ENCODE measurements at regions not wholly inside any gene's neighbourhood (a gene's known extent, or its start where the extent isn't known, plus 50 kb on each side); places are given as distances from the start of the nearest gene placed in this dataset.

DNA sequence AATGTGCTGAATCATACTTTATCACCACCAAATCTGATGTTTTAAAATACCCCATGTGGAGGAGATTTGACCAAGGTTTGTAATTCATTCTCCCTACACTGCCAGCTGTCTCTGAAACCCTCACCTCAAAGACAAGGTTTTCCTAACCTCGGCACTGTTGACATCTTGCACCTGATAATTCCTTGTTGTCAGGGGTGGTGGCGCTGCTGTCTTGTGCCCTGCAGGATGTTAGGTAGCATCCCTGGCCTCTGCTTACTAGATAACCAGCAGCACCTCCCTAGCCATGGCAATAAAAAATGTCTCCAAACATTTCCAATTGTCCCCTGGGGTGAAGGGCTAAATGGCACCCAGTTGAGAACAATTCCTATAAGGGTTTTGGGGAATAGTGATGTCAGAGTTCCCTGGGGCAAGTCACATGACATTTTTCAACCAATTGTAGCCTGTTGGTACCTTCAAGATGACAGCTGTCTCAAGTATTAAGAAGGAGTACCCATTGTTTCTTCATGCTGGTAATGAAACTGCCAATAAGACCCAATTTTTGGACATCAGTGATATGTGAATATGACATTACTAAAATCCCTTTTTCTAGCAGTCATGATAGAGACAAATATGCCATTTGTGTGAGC, 160.6 kb upstream of the PLCXD3 start:
- no peak for DNase-seq (ENCODE audit: low read depth, low spot score)

DNA sequence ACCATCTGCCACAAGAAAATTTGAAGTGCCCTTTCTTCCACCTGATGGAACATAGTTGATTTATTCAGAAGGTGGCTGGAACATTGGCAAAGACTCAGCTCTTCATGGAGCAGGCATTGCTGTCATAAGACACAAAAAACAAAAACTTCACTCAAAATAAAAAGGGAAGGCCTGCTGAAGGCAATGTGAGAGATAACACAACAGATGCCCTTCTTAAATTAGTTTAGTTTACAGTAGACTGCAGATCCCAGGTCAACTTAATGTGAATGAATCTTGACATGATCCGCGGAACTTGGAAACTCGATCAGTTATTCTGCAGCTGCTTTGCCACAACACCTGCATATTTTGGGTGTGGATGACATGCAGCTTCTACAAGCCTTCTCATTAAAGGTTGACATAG, 159.8 kb upstream of the PLCXD3 start:
- no peak for DNase-seq (ENCODE audit: low read depth, low spot score)

DNA sequence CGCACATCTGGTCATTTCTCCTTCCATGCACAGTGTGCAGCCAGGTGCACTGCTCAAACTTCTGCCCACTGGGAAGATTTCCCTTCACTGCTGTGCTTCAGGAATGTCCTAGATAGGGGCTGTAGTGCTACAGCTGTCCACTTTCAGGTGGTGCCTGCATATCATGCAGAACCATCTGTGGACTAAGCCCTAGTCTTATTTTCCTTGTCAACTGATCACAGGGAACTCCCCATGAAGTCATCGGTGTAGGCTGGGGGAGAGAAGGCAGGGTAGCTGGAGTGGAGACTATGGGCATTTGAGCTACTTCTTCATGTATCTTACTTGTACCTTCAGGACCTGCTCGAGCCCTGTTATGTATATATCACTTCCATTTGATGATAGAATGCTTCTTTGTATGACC, 150.9 kb upstream of the PLCXD3 start:
- no peak for DNase-seq (ENCODE audit: low read depth, low spot score)

DNA sequence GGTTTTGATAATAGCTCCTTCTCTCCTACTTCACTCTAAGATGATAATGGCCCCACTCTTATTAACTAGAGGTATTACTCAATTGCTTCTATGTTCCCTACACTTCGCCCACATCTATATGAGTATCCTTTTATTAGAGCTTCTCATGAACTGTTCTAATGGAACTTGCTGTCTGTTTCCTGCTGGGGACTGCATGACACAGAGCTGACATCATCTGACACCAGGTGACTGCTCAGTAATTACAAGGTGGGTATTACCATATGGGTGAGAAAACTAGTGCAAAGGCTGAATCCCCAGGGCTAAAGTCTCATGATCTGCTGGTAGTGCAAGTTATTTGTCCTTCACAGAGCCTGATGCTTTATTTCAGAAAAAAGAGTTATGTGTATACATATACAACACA, 146.2 kb upstream of the PLCXD3 start:
- no peak for DNase-seq (ENCODE audit: low read depth, low spot score)

- no peak for DNase-seq (ENCODE audit: low read depth, low spot score)
Observed at GRCh38 chr5:41650131-41650530, 139.7 kb upstream of the PLCXD3 start.

DNA sequence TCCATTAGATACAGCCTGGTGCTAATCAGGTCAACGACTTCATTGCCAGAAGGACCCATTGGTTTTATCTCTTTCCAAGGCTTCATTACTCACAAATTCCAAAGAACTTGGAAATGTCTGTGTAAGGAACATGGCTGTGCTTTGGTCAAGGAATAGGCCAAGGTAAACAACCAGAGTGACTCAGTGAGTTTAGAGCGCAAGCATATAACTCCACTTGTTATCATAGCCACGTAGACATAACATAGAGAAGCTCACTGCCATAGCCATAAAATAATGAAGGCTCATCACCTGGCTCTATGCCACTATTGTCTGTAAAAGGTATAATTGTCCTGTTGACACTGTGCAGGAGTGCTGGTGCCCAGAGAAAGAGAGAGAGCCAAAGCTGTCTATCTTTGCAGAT, 139.3 kb upstream of the PLCXD3 start:
- DNase-seq (ENCODE audit: low read depth, low spot score): no peak

GRCh38 chr5:41648996-41649395, 138.6 kb upstream of the PLCXD3 start:
- DNase-seq (ENCODE audit: low read depth, low spot score): peak; percentile 1

DNA sequence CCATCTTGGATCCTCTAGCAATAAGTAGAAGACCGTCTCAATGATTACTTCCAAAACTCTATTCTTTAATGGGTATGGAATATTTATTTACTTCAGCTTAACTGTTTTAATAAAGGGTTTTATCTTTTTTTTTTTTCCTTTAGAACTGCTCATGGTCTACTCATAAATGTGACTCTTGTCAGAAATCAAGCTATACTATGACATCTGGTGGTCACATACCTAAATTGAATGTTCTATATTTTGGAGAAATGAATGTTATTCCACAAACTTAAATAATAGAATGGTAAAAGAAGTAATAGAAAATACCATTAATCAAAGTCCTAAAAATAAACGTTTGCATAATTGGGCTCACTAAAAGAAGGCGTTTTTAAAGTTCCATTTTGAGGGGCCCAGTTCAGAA, 131.2 kb upstream of the PLCXD3 start:
- no peak for DNase-seq (ENCODE audit: low read depth, low spot score)

- no peak for DNase-seq (ENCODE audit: low read depth, low spot score)
Observed at GRCh38 chr5:41638685-41639084, 128.3 kb upstream of the PLCXD3 start.

DNA sequence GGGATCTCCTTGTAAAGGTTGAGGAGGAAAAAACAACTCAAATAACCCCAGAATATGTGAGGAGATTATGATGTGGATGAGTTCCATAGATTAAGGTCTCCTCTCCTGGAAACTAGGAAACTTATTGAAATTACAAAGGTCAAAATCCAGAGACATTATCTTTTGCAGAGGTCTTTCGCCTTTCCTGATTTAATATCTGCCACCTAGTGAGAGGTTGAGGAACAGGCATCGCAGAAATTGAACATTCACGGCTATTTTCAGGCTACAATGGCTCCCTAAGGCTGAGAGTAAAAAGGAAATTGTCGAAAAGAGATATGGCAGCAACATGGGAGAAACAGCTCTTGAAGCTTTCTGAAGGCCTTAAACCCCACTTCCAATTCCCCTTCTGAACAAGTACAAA, 127.5 kb upstream of the PLCXD3 start:
- peak; percentile 6 for DNase-seq (ENCODE audit: low read depth, low spot score)

GRCh38 chr5:41637424-41637823, 127.0 kb upstream of the PLCXD3 start:
- DNase-seq (ENCODE audit: low read depth, low spot score): peak; percentile 85

DNA sequence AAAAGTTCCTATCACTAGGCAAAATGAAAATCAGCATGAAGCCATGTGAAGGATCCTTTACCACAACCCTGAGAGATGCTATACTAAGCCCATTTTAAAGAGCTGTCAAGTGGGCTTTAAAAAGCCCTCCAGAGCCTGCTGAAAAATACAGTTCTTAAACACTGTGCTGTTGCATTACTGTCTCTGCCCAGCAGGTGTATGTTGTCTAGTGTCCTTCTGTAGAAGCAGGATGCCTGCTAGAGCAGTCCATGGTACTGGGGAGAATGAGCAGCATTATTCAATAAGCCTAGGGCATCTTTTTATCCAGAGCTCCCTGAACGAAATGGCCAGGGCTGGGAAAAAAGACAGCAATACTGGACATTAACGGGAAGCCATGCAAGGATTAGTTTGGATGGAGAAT, 126.2 kb upstream of the PLCXD3 start:
- peak; percentile 38 for DNase-seq (ENCODE audit: low read depth, low spot score)

- DNase-seq (ENCODE audit: low read depth, low spot score): no peak
Observed at GRCh38 chr5:41629897-41630296, 119.5 kb upstream of the PLCXD3 start.

DNA sequence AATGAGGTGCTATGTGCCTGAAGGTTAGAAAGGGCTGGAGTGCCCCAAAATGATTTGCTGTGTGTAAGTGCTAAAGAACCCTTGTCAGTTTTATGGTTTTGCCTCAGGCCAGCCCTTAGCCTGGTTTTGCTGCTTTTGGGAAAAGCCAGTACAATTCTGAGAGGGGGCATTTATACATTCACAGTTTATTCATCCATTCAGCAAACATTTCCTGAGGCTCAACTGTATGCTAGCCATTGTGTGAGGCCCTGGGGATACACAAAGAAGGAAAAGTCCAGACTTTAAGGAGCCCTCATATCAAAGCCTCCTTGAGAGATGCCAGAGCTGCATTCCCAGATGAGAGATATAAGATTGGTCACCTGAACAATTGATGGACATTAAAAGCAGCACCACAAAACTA, 115.2 kb upstream of the PLCXD3 start:
- DNase-seq (ENCODE audit: low read depth, low spot score): peak; percentile 14

DNA sequence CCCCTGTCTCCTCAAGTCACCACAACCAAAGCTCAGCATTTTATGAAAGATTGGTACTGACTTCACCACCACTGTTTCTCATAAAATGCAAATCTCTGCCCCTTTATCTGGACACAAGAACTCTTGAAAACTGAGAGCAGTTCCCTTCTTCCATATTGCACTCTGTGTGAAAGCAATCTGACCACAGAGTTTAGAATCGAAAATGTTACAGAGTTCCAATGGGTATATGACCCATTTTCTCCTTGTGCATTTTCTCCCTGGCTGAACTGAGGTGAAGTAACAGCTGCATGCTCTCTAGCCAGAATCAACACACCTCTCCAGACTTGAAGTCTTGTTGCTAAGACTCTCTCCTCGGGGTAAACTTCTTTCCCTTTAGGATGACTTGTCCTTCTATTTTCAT, 111.0 kb upstream of the PLCXD3 start:
- DNase-seq (ENCODE audit: low read depth, low spot score): no peak

GRCh38 chr5:41617843-41618515, 107.6 kb upstream of the PLCXD3 start:
- no peak for DNase-seq (ENCODE audit: low read depth, low spot score)

DNA sequence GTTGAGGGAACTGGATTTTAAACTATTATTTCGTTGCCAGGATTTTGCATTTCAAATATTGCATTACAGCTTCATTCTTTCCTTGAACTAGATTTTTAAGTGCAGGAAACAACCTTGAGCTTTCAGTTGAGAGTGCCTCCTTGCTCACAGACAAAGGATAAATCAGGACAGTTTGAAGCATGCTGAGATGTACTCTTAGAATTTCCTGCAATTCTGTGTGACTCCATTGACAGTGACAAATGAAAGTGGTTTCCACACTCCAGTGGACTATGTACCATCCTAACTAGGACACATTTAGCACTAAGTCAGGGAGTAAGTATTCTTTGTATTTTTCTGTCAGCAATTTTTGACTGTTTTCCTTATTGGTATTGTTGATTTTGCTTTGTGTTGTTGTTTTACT, 100.0 kb upstream of the PLCXD3 start:
- no peak for DNase-seq (ENCODE audit: low read depth, low spot score)

DNA sequence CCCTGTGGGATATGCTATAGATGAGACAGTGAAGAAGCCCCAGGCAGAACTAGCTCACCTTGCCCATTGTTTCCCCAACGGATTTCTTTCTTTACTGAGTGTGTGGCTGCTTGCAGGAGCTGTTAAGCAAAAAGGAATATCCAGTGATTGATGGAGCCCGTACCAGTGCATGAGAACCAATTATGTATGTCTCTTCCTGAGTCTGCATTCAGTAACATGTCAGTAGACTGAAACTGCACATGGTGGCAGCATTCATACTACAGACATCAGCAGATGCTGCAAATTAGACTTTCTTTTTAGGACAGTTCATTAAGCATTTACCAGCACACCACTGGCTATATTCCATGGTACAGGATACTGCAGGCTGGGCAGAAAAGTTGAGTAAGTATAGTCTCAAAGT, 90.3 kb upstream of the PLCXD3 start:
- no peak for DNase-seq (ENCODE audit: low read depth, low spot score)

DNA sequence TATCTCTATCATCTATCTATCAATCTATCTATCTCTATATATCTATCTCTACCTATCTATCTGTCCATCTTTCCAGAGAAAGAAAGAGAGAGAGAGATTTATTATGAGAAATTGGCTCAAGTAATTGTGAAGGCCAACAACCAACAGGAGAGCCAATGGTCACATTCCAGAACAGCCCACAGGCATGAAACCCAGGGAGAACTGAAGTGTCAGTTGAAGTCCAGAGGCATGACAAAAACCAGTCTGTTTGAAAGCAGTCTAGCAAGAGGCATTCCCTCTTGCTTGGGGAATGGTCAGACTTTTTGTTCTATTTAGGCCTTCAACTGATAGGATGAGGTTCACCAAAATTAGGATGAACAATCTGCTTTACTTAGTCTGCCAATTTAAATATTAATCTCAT, 87.6 kb upstream of the PLCXD3 start:
- DNase-seq (ENCODE audit: low read depth, low spot score): no peak

DNA sequence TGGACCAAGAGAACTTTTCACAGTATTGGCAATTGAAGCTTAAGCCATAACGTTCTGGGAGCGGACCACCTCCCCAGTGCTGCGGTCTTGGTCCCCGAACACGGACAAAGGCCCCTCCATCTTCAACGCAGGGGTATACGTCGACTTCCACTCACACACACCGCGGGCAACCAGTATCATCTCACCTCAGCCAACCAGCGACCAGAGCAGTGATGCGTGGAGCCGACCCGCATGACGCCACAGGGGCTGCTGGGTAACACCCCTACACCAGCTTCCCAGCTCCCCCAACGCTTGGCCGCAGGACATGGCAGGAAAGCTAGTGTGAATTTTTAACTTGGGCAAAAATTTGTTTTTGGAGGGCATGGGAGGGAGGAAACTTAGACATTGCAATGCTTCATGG, 77.3 kb upstream of the PLCXD3 start:
- no peak for DNase-seq (ENCODE audit: low read depth, low spot score)

DNA sequence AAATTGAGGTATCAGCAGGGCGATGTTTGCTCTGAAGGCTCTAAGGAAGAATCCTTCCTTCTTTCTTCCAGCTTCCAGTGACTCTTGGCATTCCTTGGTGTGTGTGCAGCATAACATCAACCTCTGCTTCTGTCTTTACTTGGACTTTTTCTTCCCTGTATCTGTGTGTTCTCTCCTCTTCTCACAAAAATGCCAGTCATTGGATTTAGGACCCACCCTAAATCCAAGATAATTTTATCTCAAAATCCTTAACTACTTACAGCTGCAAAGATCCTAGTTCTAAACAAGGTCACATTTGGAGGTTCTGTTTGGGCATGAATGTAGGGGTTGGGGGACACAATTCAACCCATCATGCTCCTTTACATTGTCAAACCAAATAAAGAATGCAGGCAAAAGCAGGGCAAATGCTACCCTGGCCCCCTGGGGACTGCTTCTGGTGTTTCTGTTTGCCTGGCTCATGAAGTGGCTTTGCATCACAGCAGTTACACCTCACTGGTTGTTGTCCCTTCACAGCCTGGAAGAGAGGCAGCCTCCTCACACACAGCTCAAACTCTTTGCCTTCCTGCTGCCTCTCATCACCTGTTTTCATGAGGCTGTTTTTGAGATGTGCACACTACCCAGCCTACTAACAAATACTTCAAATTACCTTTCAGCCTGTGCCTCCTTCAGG, 64.8 kb upstream of the PLCXD3 start:
- no peak for DNase-seq (ENCODE audit: low read depth, low spot score)

DNA sequence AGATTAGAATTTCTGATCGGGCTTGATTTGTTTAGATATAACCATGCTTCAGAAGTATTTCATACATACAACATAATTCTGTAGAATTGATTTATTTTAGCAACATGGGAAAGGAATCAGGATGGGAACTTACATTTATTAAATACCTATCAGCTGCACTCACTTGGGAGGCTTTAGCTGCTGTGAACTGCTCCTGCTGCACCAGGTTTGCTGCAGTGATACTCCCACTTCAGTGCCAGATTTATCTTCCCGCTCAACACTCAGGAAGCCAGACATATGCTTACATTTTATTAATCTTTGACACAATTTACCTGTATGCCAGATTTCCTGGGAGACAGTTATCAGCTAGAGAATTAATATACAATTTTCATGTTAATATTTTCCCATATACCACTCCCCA, 64.0 kb upstream of the PLCXD3 start:
- DNase-seq (ENCODE audit: low read depth, low spot score): no peak
